ENCODE measurements at regions not wholly inside any gene's neighbourhood (a gene's known extent, or its start where the extent isn't known, plus 50 kb on each side); places are given as distances from the start of the nearest gene placed in this dataset.

DNA sequence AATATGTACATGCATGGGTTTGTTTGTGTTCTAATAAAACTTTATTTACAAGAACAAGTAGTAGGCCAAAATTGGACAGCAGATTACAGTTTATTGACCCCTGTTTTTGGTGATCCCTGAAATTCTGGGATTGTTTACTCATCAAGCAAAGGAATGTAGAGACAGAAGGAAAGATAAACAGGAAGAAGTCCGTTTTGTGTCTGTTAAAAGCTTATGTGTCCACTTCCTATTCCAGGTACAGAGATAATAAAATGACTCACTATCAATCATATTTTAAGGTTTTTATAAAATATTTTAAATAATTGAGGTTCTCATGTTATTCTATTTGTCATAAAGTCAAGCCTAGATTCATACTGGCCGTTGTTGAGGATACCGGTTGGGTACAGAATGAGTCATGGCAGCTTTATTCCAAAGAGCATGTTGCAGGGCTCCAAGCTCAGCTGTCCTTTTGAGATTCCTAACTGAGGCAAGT lies 214.9 kb upstream of the DAB2 start:
- intact Hi-C loops (cut with micrococcal nuclease): no loop called here
- TF ChIP-seq, protein P1, sequence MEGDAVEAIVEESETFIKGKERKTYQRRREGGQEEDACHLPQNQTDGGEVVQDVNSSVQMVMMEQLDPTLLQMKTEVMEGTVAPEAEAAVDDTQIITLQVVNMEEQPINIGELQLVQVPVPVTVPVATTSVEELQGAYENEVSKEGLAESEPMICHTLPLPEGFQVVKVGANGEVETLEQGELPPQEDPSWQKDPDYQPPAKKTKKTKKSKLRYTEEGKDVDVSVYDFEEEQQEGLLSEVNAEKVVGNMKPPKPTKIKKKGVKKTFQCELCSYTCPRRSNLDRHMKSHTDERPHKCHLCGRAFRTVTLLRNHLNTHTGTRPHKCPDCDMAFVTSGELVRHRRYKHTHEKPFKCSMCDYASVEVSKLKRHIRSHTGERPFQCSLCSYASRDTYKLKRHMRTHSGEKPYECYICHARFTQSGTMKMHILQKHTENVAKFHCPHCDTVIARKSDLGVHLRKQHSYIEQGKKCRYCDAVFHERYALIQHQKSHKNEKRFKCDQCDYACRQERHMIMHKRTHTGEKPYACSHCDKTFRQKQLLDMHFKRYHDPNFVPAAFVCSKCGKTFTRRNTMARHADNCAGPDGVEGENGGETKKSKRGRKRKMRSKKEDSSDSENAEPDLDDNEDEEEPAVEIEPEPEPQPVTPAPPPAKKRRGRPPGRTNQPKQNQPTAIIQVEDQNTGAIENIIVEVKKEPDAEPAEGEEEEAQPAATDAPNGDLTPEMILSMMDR (IDR thresholded peaks at IDR 0.05; ENCODE audit: unreplicated experiment): no peak
- POLR2A ChIA-PET: no interaction called here
- H3K4me1 Mint-ChIP-seq (ENCODE audit: insufficient read depth, unreplicated experiment): peaks cover 5% of the 10 kb centered on the region
- no peaks in the 10 kb centered on the region for H3K27me3 Mint-ChIP-seq (ENCODE audit: insufficient read depth, unreplicated experiment)
- H3K27ac Mint-ChIP-seq (ENCODE audit: low read depth, unreplicated experiment): no peak overlapping the region
- peak; percentile 38 for DNase-seq (ENCODE audit: unreplicated experiment)
- BruUV-seq (replicated peaks): no TSS peak
- CTCF ChIA-PET: interaction anchor here (0.8 to 1.9 kb wide), 2 partner anchors 74 to 324 kb away, joined by 3 to 5 read pairs; no protein-coding TSS in a partner anchor
- H3K4me3 Mint-ChIP-seq (ENCODE audit: unreplicated experiment): no peak overlapping the region
- H3K9me3 Mint-ChIP-seq (ENCODE audit: unreplicated experiment): no peaks in the 10 kb centered on the region
- H3K36me3 Mint-ChIP-seq (ENCODE audit: insufficient read depth, unreplicated experiment): no peaks in the 10 kb centered on the region

DNA sequence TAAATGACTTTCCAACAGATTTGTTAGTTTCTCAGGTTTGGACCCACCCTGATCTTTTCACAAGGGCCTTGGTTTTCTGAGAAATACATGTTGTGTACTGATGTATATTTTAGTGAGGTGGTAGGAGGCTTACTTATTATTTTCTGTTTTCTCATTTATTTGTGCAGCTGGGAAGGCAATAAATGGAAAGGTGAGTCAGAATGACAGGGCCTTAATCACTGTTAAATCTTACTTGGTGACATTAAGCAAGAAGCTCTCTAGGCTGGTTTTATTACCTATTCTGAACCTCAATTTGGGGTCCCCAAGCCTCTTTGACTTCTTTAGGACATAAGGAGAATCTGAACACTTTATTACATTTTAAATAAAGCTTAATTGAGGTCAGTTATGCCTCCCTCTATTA lies 214.0 kb upstream of the DAB2 start:
- H3K27me3 Mint-ChIP-seq (ENCODE audit: insufficient read depth, unreplicated experiment): no peaks in the 10 kb centered on the region
- intact Hi-C loops (cut with micrococcal nuclease): no loop called here
- POLR2A ChIA-PET: no interaction called here
- peak; percentile 3 for DNase-seq (ENCODE audit: unreplicated experiment)
- no peaks in the 10 kb centered on the region for H3K36me3 Mint-ChIP-seq (ENCODE audit: insufficient read depth, unreplicated experiment)
- TF ChIP-seq, protein P1 (IDR thresholded peaks at IDR 0.05; ENCODE audit: unreplicated experiment): no peak
- peaks cover 5% of the 10 kb centered on the region for H3K4me1 Mint-ChIP-seq (ENCODE audit: insufficient read depth, unreplicated experiment)
- BruUV-seq (replicated peaks): no TSS peak
- H3K27ac Mint-ChIP-seq (ENCODE audit: low read depth, unreplicated experiment): peak overlapping the region; percentile 37
- H3K9me3 Mint-ChIP-seq (ENCODE audit: unreplicated experiment): no peaks in the 10 kb centered on the region
- H3K4me3 Mint-ChIP-seq (ENCODE audit: unreplicated experiment): no peak overlapping the region
- CTCF ChIA-PET: interaction anchor here (0.6 to 1.2 kb wide), 3 partner anchors 76 to 1632 kb away, joined by 3 to 5 read pairs (median 5); no protein-coding TSS in a partner anchor

DNA sequence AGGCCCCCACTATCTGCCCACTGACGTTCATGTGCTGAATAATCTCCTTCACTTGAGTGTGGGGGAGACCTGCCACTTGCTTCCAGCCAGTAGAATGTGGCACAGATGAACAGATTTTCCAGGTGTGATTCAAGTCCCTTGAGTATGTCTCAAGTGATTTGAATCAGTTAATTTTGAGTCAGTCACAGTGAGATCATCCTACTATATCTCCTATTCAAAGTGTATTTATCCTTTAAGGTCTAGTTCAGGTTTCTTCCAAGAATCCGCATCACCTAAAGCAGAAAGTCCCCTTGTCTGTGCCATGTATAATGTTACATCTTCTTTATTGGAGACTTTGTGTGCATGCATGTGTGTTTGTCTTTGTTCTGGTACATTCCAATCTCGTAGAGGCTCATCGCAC lies 208.3 kb upstream of the DAB2 start:
- ChIA-PET POLR2A (no interaction called here), CTCF (interaction anchor here (0.6 kb wide), 1 partner anchor 1725 kb away, joined by 3 read pairs; no protein-coding TSS in a partner anchor)
- Mint-ChIP-seq H3K36me3 (ENCODE audit: insufficient read depth, unreplicated experiment) (no peaks in the 10 kb centered on the region), H3K9me3 (ENCODE audit: unreplicated experiment) (no peaks in the 10 kb centered on the region), H3K4me1 (ENCODE audit: insufficient read depth, unreplicated experiment) (no peaks in the 10 kb centered on the region), H3K27ac (ENCODE audit: low read depth, unreplicated experiment) (no peak overlapping the region), H3K27me3 (ENCODE audit: insufficient read depth, unreplicated experiment) (no peaks in the 10 kb centered on the region), H3K4me3 (ENCODE audit: unreplicated experiment) (no peak overlapping the region)
- BruUV-seq (replicated peaks): no TSS peak
- DNase-seq (ENCODE audit: unreplicated experiment): no peak
- TF ChIP-seq, protein P1 (IDR thresholded peaks at IDR 0.05; ENCODE audit: unreplicated experiment): no peak
- intact Hi-C loops (cut with micrococcal nuclease): no loop called here

DNA sequence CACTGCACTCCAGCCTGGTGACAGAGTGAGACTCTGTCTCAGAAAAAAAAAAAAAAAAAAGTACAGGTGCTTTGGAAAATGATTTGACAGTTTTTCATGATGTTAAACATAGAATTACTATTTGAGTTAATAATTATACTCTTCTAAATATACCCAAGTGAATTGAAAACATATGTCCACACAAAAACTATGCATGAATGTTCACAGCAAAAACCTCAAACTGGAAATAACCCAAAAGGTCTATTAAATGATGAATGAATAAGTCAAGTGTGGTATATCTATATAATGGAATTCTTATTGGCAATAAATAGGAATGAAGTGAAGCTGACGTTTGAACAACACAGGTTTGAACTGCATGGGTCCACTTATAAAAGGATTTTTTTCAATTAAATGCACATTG lies 207.2 kb upstream of the DAB2 start:
- ChIA-PET POLR2A (no interaction called here), CTCF (no interaction called here)
- intact Hi-C loops (cut with micrococcal nuclease): no loop called here
- Mint-ChIP-seq H3K36me3 (ENCODE audit: insufficient read depth, unreplicated experiment) (no peaks in the 10 kb centered on the region), H3K4me1 (ENCODE audit: insufficient read depth, unreplicated experiment) (no peaks in the 10 kb centered on the region), H3K27ac (ENCODE audit: low read depth, unreplicated experiment) (no peak overlapping the region), H3K4me3 (ENCODE audit: unreplicated experiment) (no peak overlapping the region), H3K27me3 (ENCODE audit: insufficient read depth, unreplicated experiment) (no peaks in the 10 kb centered on the region), H3K9me3 (ENCODE audit: unreplicated experiment) (no peaks in the 10 kb centered on the region)
- DNase-seq (ENCODE audit: unreplicated experiment): no peak
- TF ChIP-seq, protein P1 (IDR thresholded peaks at IDR 0.05; ENCODE audit: unreplicated experiment): no peak
- no TSS peak for BruUV-seq (replicated peaks)

Measured in MCF 10A (cell line).